Thyroid gland (tissue), 4 donors: ENCODE measurements at regions not wholly inside any gene's neighbourhood (a gene's known extent, or its start where the extent isn't known, plus 50 kb on each side); places are given as distances from the start of the nearest gene placed in this dataset.

Source experiments
- POLR2A ChIP-seq, 2 donors: fragments of 450-650 bp; IDR thresholded peaks; one replicate each; pipeline ENCODE4 v1.6.1; 2017; ENCODE audit warnings: antibody characterized with exemption in 2 of 2, mild to moderate bottlenecking in 2 of 2, moderate library complexity in 1 of 2
- TF ChIP-seq, protein P1 (sequence below), 6 experiments: fragments of 200-600 bp in 3 of 6; fragments of 450-650 bp in 3 of 6; sonication (generic) in 3 of 6; IDR thresholded peaks; one replicate each; pipeline ENCODE4 v1.5.1; 2016 to 2019; ENCODE audit warnings: antibody characterized with exemption in 6 of 6, mild to moderate bottlenecking in 2 of 6, inconsistent platforms in 1 of 6, moderate library complexity in 1 of 6

DNA sequence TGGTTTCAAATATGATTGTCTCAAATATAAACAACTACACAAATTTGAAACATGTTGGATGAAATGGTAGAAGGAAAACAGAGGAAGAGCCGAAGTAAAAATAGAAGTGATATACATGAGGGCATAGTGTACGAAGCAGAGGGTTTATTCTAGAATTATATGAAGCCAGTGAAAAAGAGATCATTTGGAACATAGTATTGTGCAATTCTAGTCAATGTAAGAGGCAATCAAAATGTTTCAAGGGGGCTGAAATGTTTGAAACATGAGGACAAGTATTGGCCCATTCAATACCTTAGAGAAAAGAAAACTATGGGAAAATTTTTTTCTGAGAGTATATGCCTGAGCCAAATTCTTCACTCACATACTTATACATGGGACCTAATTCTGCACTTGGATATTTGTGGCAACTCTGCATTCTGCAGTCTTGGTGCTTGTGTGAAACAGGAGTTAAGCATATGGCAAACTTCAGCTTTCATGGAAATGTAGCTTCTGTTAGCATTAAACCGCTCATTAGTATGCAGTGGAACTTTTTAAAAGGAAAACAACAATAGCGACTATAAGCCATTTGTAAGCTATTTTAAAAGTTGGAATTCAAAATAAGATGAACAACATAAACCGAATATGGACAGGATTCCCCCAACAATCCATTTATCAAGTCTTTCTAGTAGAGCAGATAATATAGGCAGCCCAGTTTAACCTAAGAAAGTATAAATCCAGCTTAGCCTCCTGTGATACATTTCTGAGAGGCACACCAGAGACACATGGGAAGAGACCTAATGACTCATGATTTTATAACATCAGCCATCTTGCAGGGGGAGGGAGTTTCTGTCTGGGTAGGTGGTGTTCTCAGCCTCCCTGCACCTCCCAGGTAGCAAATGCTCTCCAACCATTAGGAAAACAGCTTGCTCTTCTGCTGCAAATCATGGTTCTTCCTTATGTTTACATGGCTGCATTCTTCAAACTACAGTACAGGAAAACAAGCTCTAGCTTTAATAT, 197.8 kb downstream of the PAX3 start:
- TF ChIP-seq, protein P1, sequence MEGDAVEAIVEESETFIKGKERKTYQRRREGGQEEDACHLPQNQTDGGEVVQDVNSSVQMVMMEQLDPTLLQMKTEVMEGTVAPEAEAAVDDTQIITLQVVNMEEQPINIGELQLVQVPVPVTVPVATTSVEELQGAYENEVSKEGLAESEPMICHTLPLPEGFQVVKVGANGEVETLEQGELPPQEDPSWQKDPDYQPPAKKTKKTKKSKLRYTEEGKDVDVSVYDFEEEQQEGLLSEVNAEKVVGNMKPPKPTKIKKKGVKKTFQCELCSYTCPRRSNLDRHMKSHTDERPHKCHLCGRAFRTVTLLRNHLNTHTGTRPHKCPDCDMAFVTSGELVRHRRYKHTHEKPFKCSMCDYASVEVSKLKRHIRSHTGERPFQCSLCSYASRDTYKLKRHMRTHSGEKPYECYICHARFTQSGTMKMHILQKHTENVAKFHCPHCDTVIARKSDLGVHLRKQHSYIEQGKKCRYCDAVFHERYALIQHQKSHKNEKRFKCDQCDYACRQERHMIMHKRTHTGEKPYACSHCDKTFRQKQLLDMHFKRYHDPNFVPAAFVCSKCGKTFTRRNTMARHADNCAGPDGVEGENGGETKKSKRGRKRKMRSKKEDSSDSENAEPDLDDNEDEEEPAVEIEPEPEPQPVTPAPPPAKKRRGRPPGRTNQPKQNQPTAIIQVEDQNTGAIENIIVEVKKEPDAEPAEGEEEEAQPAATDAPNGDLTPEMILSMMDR (IDR thresholded peaks at IDR 0.05), result no peak
- TF ChIP-seq POLR2A (IDR thresholded peaks at IDR 0.05), result no peak
